Neural cell (in vitro differentiated cells): ENCODE measurements at regions not wholly inside any gene's neighbourhood (a gene's known extent, or its start where the extent isn't known, plus 50 kb on each side); places are given as distances from the start of the nearest gene placed in this dataset.

ENCODE experiments used
- H2AFZ ChIP-seq: fragments of 200-600, 300-800 bp; sonication (generic), shearing (Covaris generic); 2 replicates; pipeline ENCODE4 v1.6.0; 2014; ENCODE audit warnings: low read depth, mild to moderate bottlenecking, antibody characterized with exemption, low read length, moderate library complexity
- H3F3A ChIP-seq: fragments of 200-600 bp; shearing (Covaris generic); 2 replicates; pipeline ENCODE4 v1.6.1; 2016; ENCODE audit warnings: mild to moderate bottlenecking, moderate library complexity, mixed read lengths, antibody characterized with exemption, low read length; ENCODE audit not compliant: insufficient read depth, poor library complexity, severe bottlenecking
- H3K27ac ChIP-seq: fragments of 200-600, 300-800 bp; sonication (generic), shearing (Covaris generic); 2 replicates; pipeline ENCODE4 v1.5.1; 2014; ENCODE audit warnings: mild to moderate bottlenecking, low read length, moderate library complexity
- H3K27me3 ChIP-seq: fragments of 300-800, 200-600 bp; sonication (generic), shearing (Covaris generic); 2 replicates; pipeline ENCODE4 v1.6.0; 2014; ENCODE audit warnings: mild to moderate bottlenecking, low read depth, low read length, moderate library complexity; ENCODE audit not compliant: insufficient read depth
- H3K36me3 ChIP-seq: fragments of 300-800, 200-600 bp; sonication (generic), shearing (Covaris generic); 2 replicates; pipeline ENCODE4 v1.5.1; 2014; ENCODE audit warnings: mild to moderate bottlenecking, antibody characterized with exemption, low read length, moderate library complexity; ENCODE audit not compliant: insufficient read depth
- H3K4me2 ChIP-seq: fragments of 300-800, 200-600 bp; sonication (generic), shearing (Covaris generic); 2 replicates; pipeline ENCODE4 v1.6.0; 2014; ENCODE audit warnings: mild to moderate bottlenecking, low read length
- H3K4me3 ChIP-seq: fragments of 300-800, 200-600 bp; sonication (generic), shearing (Covaris generic); 2 replicates; pipeline ENCODE4 v1.5.1; 2014; ENCODE audit warnings: mild to moderate bottlenecking, low read length, moderate library complexity
- H3K79me2 ChIP-seq: fragments of 200-600 bp; shearing (Covaris generic); replicated peaks from 2 replicates; pipeline ENCODE4 v1.6.0; 2014; ENCODE audit warnings: mild to moderate bottlenecking, low read length, moderate library complexity; ENCODE audit not compliant: insufficient read depth
- H3K9ac ChIP-seq: fragments of 300-800, 200-600 bp; sonication (generic), shearing (Covaris generic); 2 replicates; pipeline ENCODE4 v1.6.1; 2016; ENCODE audit warnings: mild to moderate bottlenecking, low read length, mixed read lengths
- H3K9me2 ChIP-seq: fragments of 200-600 bp; shearing (Covaris generic); 2 replicates; pipeline ENCODE4 v1.6.1; 2016; ENCODE audit warnings: mild to moderate bottlenecking, low read length, mixed read lengths; ENCODE audit not compliant: insufficient read depth
- H3K9me3 ChIP-seq: fragments of 200-600, 300-800 bp; sonication (generic), shearing (Covaris generic); 2 replicates; pipeline ENCODE4 v1.6.1; 2016; ENCODE audit warnings: mild to moderate bottlenecking, mixed run types, low read length, moderate library complexity, mixed read lengths
- H4K20me1 ChIP-seq: fragments of 200-600 bp; shearing (Covaris generic); 2 replicates; pipeline ENCODE4 v1.6.1; 2016; ENCODE audit warnings: mild to moderate bottlenecking, mixed run types; ENCODE audit not compliant: insufficient read depth
- CTCF ChIP-seq: fragments of 450-650 bp; IDR thresholded peaks from 2 replicates; pipeline ENCODE4 v1.5.1; 2014; ENCODE audit warnings: antibody characterized with exemption, mild to moderate bottlenecking, moderate library complexity; ENCODE audit not compliant: poor library complexity, severe bottlenecking
- EP300 ChIP-seq: fragments of 450-650 bp; conservative IDR thresholded peaks from 2 replicates; pipeline ENCODE4 v1.6.1; 2014; ENCODE audit warnings: antibody characterized with exemption, mild to moderate bottlenecking, moderate library complexity; ENCODE audit not compliant: poor library complexity, severe bottlenecking
- EZH2 ChIP-seq: fragments of 200-600, 300-800 bp; shearing (Covaris generic), sonication (generic); IDR thresholded peaks from 2 replicates; pipeline ENCODE4 v1.6.1; 2014; ENCODE audit warnings: antibody characterized with exemption, low read length, borderline replicate concordance, mild to moderate bottlenecking; ENCODE audit not compliant: insufficient read depth, poor library complexity, severe bottlenecking
- MXI1 ChIP-seq: fragments of 450-650 bp; conservative IDR thresholded peaks from 2 replicates; pipeline ENCODE4 v1.6.1; 2014; ENCODE audit warnings: antibody characterized with exemption, mild to moderate bottlenecking; ENCODE audit not compliant: poor library complexity, severe bottlenecking
- POLR2AphosphoS5 ChIP-seq: IDR thresholded peaks from 2 replicates; pipeline ENCODE4 v1.6.1; 2012
- RAD21 ChIP-seq: fragments of 450-650 bp; conservative IDR thresholded peaks from 2 replicates; pipeline ENCODE4 v1.6.1; 2014; ENCODE audit warnings: antibody characterized with exemption, mild to moderate bottlenecking, moderate library complexity
- REST ChIP-seq: IDR thresholded peaks from 2 replicates; pipeline ENCODE4 v1.6.1; 2012; ENCODE audit warnings: borderline replicate concordance
- SMC3 ChIP-seq: fragments of 450-650 bp; conservative IDR thresholded peaks from 2 replicates; pipeline ENCODE4 v1.6.1; 2014; ENCODE audit warnings: antibody characterized with exemption, mild to moderate bottlenecking, moderate library complexity; ENCODE audit not compliant: poor library complexity
- TAF1 ChIP-seq: IDR thresholded peaks from 2 replicates; pipeline ENCODE4 v1.6.1; 2012; ENCODE audit warnings: low read depth

DNA sequence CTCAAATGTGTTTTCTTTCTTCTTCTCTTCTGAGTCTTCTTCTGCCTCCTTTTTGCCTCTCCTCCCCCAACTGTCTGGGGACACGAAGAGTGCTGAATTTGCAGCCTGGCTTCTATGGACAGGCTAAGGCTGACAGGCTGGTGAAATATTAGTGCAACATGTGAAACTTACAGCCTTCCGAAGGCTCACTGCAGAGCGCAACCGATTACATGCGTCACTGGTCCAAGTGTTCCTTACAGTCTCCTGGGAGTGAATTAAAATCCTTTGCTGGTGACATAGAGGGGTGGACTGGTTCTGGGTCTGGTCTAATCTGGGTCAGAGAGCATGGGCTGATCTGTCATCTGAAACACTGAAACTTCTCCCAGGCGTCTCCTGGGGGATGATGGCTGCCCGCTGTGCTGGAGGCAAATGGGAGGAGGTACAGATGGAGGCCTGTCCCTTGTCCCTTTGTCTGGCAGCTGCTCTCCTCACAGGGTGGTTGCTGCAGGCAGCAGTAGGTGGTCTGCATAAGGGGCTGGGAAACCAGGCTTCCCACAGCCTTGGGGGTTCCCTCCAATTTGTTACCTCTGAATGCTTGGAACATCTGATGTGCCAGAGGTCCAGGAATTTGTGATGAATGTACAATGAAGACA, 143.8 kb upstream of the BMPER start:
- Histone ChIP-seq H3K9me2 (no peaks in the 10 kb centered on the region), H3K36me3 (no peaks in the 10 kb centered on the region), H3K9me3 (no peaks in the 10 kb centered on the region), H3K4me2 (no peak overlapping the region), H3K4me3 (no peak overlapping the region), H3K9ac (no peak overlapping the region), H2AFZ (no peak overlapping the region), H3K27ac (no peak overlapping the region), H3K79me2 (no peaks in the 10 kb centered on the region), H4K20me1 (no peaks in the 10 kb centered on the region), H3K27me3 (no peaks in the 10 kb centered on the region), H3F3A (no peaks in the 10 kb centered on the region)
- TF ChIP-seq EP300: no peak
- TF ChIP-seq RAD21: no peak
- no peak for TF ChIP-seq POLR2AphosphoS5
- TF ChIP-seq MXI1: no peak
- TF ChIP-seq EZH2: no peak
- TF ChIP-seq TAF1: no peak
- no peak for TF ChIP-seq SMC3
- TF ChIP-seq REST: no peak
- no peak for TF ChIP-seq CTCF

DNA sequence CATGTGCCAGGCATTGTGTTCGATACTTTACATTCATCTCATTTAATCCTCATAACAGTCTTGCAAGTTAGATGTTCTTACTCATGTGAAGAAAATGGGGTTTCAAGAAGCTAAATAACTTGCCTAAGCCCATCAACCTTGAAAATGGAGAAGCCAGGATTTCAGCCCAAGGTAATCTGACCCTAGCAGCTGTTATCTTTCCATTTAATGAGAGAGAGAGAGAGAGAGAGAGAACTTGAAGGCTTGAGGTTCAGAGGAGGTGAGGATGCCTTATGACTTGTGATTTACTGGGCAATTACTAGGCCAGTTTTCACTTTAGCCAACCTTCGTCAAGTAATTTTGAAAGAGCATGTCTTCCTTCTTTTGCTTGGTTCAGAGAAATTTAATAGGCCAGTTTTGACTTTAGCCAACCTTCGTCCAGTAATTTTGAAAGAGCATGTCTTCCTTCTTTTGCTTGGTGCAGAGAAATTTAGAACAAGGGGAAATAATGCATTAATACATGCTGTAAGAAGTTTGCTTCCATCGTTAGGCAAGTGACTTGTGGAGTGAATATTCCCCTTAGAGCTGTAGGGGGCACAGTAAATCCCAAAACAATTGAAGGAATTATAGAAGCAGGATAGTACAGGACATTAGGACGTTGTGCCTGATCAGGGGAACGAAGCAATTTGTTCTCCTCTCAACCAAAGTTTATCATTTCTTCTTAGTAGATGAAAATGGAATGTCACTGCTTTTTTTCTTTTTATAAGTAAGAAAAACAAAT, 143.0 kb upstream of the BMPER start:
- H4K20me1 ChIP-seq: no peaks in the 10 kb centered on the region
- H3K27ac ChIP-seq: no peak overlapping the region

More for the DNA sequence above, 143.0 kb upstream of the BMPER start:
- no peaks in the 10 kb centered on the region for H3F3A ChIP-seq
- no peaks in the 10 kb centered on the region for H3K9me2 ChIP-seq
- no peaks in the 10 kb centered on the region for H3K9me3 ChIP-seq
- TF ChIP-seq SMC3: no peak
- no peak for TF ChIP-seq TAF1
- TF ChIP-seq REST: no peak
- TF ChIP-seq EZH2: no peak
- no peak for TF ChIP-seq RAD21
- TF ChIP-seq EP300: no peak
- no peak for TF ChIP-seq POLR2AphosphoS5
- TF ChIP-seq CTCF: no peak
- no peak for TF ChIP-seq MXI1
- H2AFZ ChIP-seq: no peak overlapping the region
- H3K27me3 ChIP-seq: no peaks in the 10 kb centered on the region
- H3K36me3 ChIP-seq: no peaks in the 10 kb centered on the region
- H3K4me3 ChIP-seq: no peak overlapping the region
- H3K4me2 ChIP-seq: no peak overlapping the region
- no peak overlapping the region for H3K9ac ChIP-seq
- no peaks in the 10 kb centered on the region for H3K79me2 ChIP-seq
